Ureter (tissue), 1 donor: ENCODE measurements at regions not wholly inside any gene's neighbourhood (a gene's known extent, or its start where the extent isn't known, plus 50 kb on each side); places are given as distances from the start of the nearest gene placed in this dataset.

Experiments used
- DNase-seq: peaks from one replicate; pipeline ENCODE4 v3.0.0-alpha.2; 2020; ENCODE audit warnings: low spot score
- donor health status: DM: yes; HTN: yes; CAD: no.

- DNase-seq: no peak
These were observed 606.5 kb upstream of the ADGRL4 start for GRCh38 chr1:79613046-79613445.

GRCh38 chr1:79604490-79605198 lies 598.1 kb upstream of the ADGRL4 start:
- no peak for DNase-seq

GRCh38 chr1:79603843-79604242 lies 597.3 kb upstream of the ADGRL4 start:
- no peak for DNase-seq

GRCh38 chr1:79599257-79599656 lies 592.7 kb upstream of the ADGRL4 start:
- no peak for DNase-seq

- no peak for DNase-seq
These were observed 589.4 kb upstream of the ADGRL4 start for GRCh38 chr1:79595931-79596330.

GRCh38 chr1:79594121-79594698 lies 587.7 kb upstream of the ADGRL4 start:
- no peak for DNase-seq

- DNase-seq: no peak
These were observed 586.2 kb upstream of the ADGRL4 start for GRCh38 chr1:79592707-79593106.

- no peak for DNase-seq
These were observed 582.2 kb upstream of the ADGRL4 start for GRCh38 chr1:79588719-79589118.

GRCh38 chr1:79587229-79587628 lies 580.7 kb upstream of the ADGRL4 start:
- DNase-seq: no peak

- no peak for DNase-seq
These were observed 579.3 kb upstream of the ADGRL4 start for GRCh38 chr1:79585801-79586200.

- DNase-seq: no peak
These were observed 568.9 kb upstream of the ADGRL4 start for GRCh38 chr1:79575424-79575823.

- no peak for DNase-seq
These were observed 561.9 kb upstream of the ADGRL4 start for GRCh38 chr1:79568411-79568810.

GRCh38 chr1:79561521-79561978 lies 555.0 kb upstream of the ADGRL4 start:
- no peak for DNase-seq

GRCh38 chr1:79556189-79556588 lies 549.7 kb upstream of the ADGRL4 start:
- no peak for DNase-seq

- DNase-seq: no peak
These were observed 548.2 kb upstream of the ADGRL4 start for GRCh38 chr1:79554688-79555087.

- DNase-seq: no peak
These were observed 544.8 kb upstream of the ADGRL4 start for GRCh38 chr1:79551321-79551720.

GRCh38 chr1:79550402-79550801 lies 543.9 kb upstream of the ADGRL4 start:
- no peak for DNase-seq

- DNase-seq: no peak
These were observed 542.7 kb upstream of the ADGRL4 start for GRCh38 chr1:79549201-79549600.

GRCh38 chr1:79547514-79547913 lies 541.0 kb upstream of the ADGRL4 start:
- DNase-seq: no peak

- DNase-seq: no peak
These were observed 536.9 kb upstream of the ADGRL4 start for GRCh38 chr1:79543394-79543793.

GRCh38 chr1:79539001-79539400 lies 532.5 kb upstream of the ADGRL4 start:
- no peak for DNase-seq

- no peak for DNase-seq
These were observed 526.0 kb upstream of the ADGRL4 start for GRCh38 chr1:79532555-79532954.

- no peak for DNase-seq
These were observed 525.3 kb upstream of the ADGRL4 start for GRCh38 chr1:79531790-79532189.

- DNase-seq: no peak
These were observed 523.9 kb upstream of the ADGRL4 start for GRCh38 chr1:79530476-79530875.
